OCI-LY7 (cell line): ENCODE measurements at regions not wholly inside any gene's neighbourhood (a gene's known extent, or its start where the extent isn't known, plus 50 kb on each side); places are given as distances from the start of the nearest gene placed in this dataset.

Source experiments
- EZH2phosphoT487 ChIP-seq: fragments of 200-600 bp; sonication (generic); IDR thresholded peaks from 2 replicates; pipeline ENCODE4 v1.6.1; 2018; ENCODE audit warnings: low read depth, borderline replicate concordance, mild to moderate bottlenecking, mixed run types, antibody characterized with exemption, low read length, moderate library complexity, mixed read lengths
- TF ChIP-seq, protein P1 (sequence below): fragments of 200-600 bp; sonication (generic); conservative IDR thresholded peaks from 2 replicates; pipeline ENCODE4 v1.5.1; 2014; ENCODE audit warnings: mild to moderate bottlenecking, antibody characterized with exemption, low read length, moderate library complexity, mixed read lengths

GRCh38 chr2:586641-587076, 90.5 kb downstream of the TMEM18 start:
- TF ChIP-seq, protein P1, sequence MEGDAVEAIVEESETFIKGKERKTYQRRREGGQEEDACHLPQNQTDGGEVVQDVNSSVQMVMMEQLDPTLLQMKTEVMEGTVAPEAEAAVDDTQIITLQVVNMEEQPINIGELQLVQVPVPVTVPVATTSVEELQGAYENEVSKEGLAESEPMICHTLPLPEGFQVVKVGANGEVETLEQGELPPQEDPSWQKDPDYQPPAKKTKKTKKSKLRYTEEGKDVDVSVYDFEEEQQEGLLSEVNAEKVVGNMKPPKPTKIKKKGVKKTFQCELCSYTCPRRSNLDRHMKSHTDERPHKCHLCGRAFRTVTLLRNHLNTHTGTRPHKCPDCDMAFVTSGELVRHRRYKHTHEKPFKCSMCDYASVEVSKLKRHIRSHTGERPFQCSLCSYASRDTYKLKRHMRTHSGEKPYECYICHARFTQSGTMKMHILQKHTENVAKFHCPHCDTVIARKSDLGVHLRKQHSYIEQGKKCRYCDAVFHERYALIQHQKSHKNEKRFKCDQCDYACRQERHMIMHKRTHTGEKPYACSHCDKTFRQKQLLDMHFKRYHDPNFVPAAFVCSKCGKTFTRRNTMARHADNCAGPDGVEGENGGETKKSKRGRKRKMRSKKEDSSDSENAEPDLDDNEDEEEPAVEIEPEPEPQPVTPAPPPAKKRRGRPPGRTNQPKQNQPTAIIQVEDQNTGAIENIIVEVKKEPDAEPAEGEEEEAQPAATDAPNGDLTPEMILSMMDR, result no peak
- no peak for TF ChIP-seq EZH2phosphoT487
